Astrocyte of the cerebellum (primary cell): ENCODE measurements at regions not wholly inside any gene's neighbourhood (a gene's known extent, or its start where the extent isn't known, plus 50 kb on each side); places are given as distances from the start of the nearest gene placed in this dataset.

Source experiments
- DNase-seq: peaks from one replicate; pipeline ENCODE4 v3.0.0-alpha.2; 2011; ENCODE audit warnings: low read depth
- H3K4me3 ChIP-seq: 2 replicates; pipeline ENCODE4 v1.5.1; 2011; ENCODE audit warnings: mild to moderate bottlenecking, low read depth, low read length, moderate library complexity
- CTCF ChIP-seq: IDR thresholded peaks from 2 replicates; pipeline ENCODE4 v1.5.1; 2012; ENCODE audit warnings: low read length, low read depth, moderate library complexity, mild to moderate bottlenecking; ENCODE audit errors: missing control alignments
- in situ Hi-C: cut with HindIII; loops from 2 replicates; pipeline ENCODE4 v1.10.0; 2017; ENCODE audit warnings: low sequenced_read_pairs

DNA sequence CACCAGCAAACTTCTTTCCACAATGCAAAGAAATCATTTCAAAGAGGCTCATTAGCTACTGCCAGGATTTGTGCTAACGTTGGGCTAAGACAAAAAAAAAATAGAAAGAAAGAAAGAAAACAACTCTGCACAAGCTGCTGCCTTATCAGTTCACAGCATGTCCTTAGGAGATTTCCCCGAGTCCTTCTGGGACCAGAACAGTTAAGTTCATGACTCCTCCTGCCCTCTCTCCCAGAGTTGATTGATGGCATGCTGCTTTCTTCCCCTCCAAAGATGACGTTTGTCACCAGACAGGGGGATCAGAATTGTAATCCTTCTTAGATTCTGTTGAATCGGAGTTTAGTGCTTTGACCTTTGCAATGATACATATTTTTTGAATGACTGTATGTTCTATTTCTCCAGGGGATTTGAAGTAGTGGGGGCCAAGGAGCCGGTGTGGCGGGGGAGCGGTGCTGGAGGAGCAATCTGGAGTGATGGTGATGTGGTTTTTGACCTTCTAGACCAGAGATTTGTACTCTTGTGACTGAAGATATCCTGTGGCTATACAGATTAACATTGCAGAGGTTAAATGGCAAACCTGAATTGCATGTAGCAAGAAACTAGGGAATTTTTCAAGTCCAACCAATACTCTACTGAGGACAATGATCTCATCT, 409.2 kb upstream of the TMPO start:
- in situ Hi-C loops = no loop called here
- DNase-seq = no peak
- TF ChIP-seq CTCF = no peak

DNA sequence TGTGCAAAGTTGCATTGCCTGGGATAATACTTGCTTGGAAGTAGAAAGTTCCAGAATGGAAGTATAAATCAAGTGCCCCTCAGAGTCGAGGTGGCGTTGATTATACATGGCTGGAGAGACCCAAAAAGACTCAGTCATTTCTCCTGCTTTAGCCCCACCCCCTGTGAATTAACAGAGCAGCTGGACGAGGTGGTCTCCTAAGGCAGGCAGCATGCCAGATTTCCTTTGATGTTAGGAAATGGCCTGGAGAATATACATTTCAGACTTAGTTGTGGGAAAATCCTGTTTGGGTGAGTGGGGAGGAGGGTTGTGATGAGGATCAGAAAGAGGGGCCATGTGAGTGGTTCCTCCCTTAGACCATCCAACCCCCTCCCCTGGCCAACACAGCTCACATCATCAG, 406.1 kb upstream of the TMPO start:
- DNase-seq = no peak
- no peak for TF ChIP-seq CTCF
- in situ Hi-C loops = no loop called here
- H3K4me3 ChIP-seq = no peak overlapping the region

More for the DNA sequence above, 409.2 kb upstream of the TMPO start:
- H3K4me3 ChIP-seq = no peak overlapping the region

- DNase-seq = no peak
- no peak overlapping the region for H3K4me3 ChIP-seq
- no peak for TF ChIP-seq CTCF
- in situ Hi-C loops = no loop called here
Measured at GRCh38 chr12:98110536-98110935, 404.9 kb upstream of the TMPO start.

- no peak for TF ChIP-seq CTCF
- in situ Hi-C loops = no loop called here
- no peak overlapping the region for H3K4me3 ChIP-seq
- DNase-seq = no peak
Measured at GRCh38 chr12:98113548-98113947, 401.8 kb upstream of the TMPO start.

DNA sequence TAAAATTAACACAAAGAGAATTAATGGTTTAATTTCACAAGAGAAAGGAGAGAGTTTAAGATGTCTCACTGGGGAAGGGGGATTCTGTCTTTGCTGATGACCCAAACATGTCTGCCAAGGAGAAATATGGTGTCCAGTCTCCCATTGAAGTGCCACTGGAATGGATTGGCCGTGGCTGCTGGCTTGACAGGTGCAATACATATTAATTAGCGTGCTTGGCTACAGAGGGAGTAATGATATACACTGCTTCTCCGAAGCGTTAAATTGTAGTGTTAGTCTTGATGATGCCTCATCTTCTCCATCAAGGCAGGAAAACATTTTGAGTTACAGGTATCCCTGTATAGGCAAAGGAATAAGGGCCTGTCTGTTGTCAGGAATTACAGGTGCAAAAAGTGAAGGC, 393.4 kb upstream of the TMPO start:
- TF ChIP-seq CTCF = no peak
- in situ Hi-C loops = no loop called here
- no peak for DNase-seq
- no peak overlapping the region for H3K4me3 ChIP-seq

DNA sequence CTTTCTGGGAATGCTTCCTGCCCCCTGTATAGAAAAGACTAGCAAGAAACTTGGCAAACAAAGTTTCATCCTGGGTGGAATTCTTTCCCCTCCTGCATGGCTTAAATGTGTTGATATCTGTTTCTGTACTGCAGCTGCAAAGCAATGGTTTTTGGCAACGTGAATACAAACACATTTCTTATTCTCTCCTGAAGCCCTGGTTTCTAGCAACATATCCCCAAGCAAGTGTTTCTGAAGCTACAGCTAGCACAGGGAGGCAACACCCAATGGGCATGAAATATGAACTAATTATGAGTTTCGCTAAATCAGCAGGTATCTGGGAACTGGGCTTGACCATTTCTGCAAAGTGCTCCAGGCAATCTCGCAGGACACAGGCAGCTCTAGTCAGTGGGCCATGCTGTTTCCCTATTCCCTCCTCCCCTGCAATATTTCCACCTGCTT, 392.3 kb upstream of the TMPO start:
- in situ Hi-C loops = no loop called here
- DNase-seq = no peak
- no peak overlapping the region for H3K4me3 ChIP-seq
- TF ChIP-seq CTCF = no peak
